GM18511 (cell line): ENCODE measurements at regions not wholly inside any gene's neighbourhood (a gene's known extent, or its start where the extent isn't known, plus 50 kb on each side); places are given as distances from the start of the nearest gene placed in this dataset.

ENCODE experiments used
- ATAC-seq: cut with Tn5 transposase; IDR thresholded peaks from one replicate; pipeline ENCODE4 v1.9.1; 2021; ENCODE audit warnings: mild to moderate bottlenecking, moderate library complexity; ENCODE audit not compliant: unreplicated experiment

GRCh38 chr18:39806525-39806924 lies 2148.5 kb upstream of the PIK3C3 start:
- no peak for ATAC-seq

DNA sequence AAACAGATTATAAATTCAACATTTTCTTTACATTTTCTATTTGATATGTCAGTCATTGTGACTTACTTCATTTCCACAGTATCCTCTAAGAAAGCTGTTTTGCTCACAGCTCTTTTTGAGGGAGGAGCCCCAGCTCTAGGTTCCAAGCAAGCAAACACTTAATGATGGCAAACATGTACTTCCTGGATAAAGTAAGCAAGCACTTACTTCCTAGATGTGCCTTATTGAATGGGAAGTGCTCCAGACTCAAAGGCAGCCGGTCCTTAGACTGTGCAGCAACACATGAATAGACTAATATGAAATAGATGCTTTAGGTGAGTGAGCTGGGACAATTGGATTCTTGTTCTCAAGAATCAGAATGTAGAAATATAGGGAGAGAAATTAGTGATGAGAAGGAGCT lies 2149.8 kb upstream of the PIK3C3 start:
- no peak for ATAC-seq

- no peak for ATAC-seq
Measured at GRCh38 chr18:39802648-39803229, 2152.3 kb upstream of the PIK3C3 start.

- ATAC-seq = no peak
Measured at GRCh38 chr18:39801848-39802247, 2153.2 kb upstream of the PIK3C3 start.

DNA sequence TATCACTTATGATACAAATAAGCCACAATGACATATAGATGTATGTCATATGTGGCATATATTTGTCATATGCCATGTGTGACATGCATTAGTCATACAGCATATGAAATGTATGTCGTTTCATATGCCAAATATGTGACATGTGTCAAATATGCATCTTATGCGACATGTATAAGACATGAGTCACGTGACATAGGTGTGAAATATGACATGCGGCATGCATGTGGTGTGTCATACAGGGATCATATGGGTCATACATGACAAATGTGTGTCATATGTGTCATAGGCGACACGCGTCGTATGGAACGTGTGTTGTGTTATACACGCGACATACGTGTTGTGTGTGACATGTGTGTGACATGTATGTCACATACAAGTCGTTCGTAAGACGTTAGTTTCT lies 2154.0 kb upstream of the PIK3C3 start:
- ATAC-seq = no peak

DNA sequence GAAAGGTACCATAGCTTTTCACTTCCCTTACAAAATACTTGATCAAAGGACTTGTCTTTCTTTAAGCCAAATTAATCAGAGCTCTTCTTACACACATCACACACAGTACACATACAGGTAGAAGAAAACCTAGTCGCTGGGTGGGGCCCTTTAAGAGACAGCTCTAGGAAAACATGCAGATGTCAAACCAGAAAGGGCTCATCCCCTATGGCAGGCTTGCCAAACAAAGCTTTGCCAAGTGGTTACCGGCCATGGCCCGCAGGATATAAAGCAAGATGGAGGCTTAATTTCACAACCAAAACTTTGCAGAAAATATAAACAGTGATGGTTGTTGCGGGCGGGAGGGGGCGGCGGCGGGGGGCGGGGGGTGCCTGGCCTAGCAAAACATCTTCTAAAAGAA lies 2156.0 kb upstream of the PIK3C3 start:
- ATAC-seq = no peak

GRCh38 chr18:39796393-39796792 lies 2158.6 kb upstream of the PIK3C3 start:
- no peak for ATAC-seq

DNA sequence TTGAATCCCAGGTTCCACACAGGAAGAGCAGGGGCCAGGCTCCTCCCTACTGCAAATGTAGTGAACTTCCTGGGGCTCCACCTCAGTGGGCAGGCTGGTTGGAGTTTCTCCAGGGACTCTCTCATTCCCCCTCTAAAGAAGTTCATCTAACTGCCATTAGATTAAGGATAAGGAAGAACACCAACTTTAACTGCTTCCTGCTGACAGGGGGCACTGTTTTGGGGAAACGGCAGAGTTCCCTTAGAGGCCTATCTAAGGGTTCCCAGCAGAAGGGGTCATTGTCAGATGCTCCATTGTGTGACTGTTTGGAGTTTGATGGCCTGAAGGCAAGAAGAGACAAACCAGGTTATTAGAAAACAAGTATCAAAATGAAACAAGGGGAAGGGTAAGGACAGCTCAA lies 2159.7 kb upstream of the PIK3C3 start:
- ATAC-seq = no peak

GRCh38 chr18:39793609-39794008 lies 2161.4 kb upstream of the PIK3C3 start:
- no peak for ATAC-seq

- no peak for ATAC-seq
Measured at GRCh38 chr18:39788383-39788782, 2166.7 kb upstream of the PIK3C3 start.

DNA sequence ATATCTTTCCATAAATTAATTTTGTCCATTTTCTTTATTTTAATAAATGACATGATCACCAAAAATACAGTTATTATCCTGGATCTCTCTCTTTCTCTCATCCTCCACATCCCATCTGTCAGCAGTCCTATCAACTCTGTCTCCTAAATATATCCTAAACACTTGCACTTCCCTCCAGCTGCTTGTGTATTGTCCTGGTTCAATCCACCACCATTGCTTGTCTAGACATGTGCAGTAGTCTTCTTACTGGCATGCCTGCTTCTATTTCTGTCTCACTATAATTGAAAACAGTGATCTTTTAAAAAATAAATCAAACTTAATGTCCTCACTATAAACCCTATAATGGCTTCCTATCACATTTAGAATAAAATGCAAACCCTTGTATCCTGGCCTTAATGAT lies 2168.6 kb upstream of the PIK3C3 start:
- no peak for ATAC-seq

- no peak for ATAC-seq
Measured at GRCh38 chr18:39784541-39784940, 2170.5 kb upstream of the PIK3C3 start.

GRCh38 chr18:39781565-39781964 lies 2173.5 kb upstream of the PIK3C3 start:
- no peak for ATAC-seq

- no peak for ATAC-seq
Measured at GRCh38 chr18:39780774-39781173, 2174.3 kb upstream of the PIK3C3 start.

DNA sequence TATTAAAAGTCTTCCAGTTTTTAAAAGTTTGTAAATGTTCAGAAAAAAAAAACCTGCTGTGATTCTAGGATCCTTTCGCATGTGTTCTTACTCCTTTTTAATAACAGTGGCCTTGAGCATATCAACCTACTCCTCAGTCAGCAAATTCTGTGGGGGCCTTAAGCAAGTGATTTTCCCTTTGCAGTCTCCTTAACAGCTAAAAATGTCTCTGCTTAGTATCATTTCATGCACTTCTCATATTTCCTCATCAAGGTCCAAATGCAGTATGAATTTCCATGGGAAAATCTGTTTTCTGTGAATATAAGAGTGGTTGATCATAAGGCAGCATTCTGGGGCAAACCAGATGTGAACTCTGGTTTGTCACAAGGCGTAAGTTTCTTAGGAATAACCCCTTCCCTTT lies 2175.1 kb upstream of the PIK3C3 start:
- ATAC-seq = no peak

GRCh38 chr18:39776766-39777165 lies 2178.3 kb upstream of the PIK3C3 start:
- no peak for ATAC-seq

GRCh38 chr18:39774957-39775598 lies 2180.0 kb upstream of the PIK3C3 start:
- no peak for ATAC-seq

- no peak for ATAC-seq
Measured at GRCh38 chr18:39773646-39774045, 2181.4 kb upstream of the PIK3C3 start.

DNA sequence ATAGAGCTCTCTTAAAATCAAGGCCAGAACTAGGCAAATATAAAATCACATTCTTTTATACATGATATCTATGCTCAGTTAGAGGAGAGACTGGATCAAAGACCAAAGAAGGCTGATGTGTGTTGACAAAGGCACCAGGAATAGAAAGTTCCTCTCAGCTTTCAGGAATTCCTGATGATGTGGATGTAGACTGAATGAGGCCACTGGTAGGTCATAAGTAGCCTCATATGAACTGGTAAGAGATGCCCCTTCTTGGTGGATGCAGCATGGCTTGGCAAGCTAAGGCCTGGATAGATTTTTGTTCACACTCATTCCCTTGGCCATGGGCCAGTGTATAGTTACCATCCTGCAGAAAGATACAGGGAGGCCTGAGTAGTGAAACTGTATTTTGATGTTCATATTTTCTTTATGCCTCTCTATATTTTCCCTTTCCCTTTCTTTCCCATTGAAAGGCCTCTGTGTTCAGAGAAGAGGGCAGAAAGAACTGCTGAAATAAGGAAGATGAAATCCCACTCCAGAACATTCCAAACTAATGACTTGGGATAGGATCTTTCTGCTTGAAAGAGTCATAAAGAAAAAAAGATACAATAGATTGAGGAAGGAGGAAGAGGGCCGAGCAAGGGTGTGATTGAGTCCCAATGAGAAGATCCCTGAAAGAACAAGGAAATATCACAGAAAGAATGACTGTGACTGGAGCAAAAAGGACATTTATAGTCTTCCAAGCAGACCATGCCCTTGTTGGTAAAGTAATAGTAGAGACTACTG lies 2182.7 kb upstream of the PIK3C3 start:
- no peak for ATAC-seq

DNA sequence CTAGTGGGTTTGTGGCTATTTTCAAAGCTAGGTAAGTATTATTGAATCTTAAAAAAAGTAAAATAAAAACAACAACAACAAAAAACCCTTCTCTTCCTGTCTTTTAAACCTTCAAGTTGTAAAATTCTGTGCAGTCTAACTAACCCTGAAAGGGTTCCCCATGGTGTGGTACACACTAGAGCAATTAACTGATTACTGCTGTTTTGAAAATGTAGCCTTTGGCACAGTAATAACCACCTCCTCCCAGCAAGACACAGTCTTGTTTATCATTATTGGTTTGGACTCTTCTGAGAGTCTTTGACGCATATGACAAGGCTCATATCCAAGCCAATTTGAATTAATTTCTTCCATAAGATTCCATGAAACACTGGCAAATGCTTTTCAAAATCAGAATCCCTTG lies 2184.6 kb upstream of the PIK3C3 start:
- no peak for ATAC-seq

GRCh38 chr18:39764873-39765272 lies 2190.2 kb upstream of the PIK3C3 start:
- no peak for ATAC-seq

DNA sequence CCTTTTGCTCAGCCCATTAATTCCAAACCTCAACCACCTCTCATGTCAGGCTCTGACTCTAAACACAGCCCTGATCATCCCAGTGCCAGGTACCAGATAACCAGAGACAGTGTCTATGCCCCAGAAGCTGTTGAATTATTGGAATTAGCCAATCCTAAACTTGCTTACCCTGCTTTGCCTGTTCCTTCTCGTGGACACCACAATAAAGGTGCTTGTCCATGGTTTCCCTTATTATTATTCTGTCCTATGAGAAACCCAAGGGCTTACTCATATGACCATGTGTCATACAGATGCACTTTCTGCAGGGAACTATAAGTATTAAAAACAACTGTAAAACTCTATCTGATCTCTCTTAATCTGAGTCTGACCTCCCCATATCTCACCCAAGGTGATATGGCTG lies 2193.8 kb upstream of the PIK3C3 start:
- no peak for ATAC-seq
